Ovary (tissue), 7 donors: ENCODE measurements at regions not wholly inside any gene's neighbourhood (a gene's known extent, or its start where the extent isn't known, plus 50 kb on each side); places are given as distances from the start of the nearest gene placed in this dataset.
"Not testable (repeated sequence)": the region's sequence is repeated elsewhere in the genome, so short reads cannot be mapped to it uniquely, and the experiment has no call there.

Experiments
- DNase-seq, 5 donors: peaks; one replicate each; pipeline ENCODE4 v3.0.0-alpha.2; 2019 to 2020
- H3K27ac ChIP-seq, 2 donors: fragments of 200-600 bp; one replicate each; pipeline versions ENCODE4 v1.5.1 to v1.8.0; 2019 to 2022
- H3K27me3 ChIP-seq: fragments of 200-600 bp; one replicate; pipeline ENCODE4 v1.8.0; 2022
- H3K36me3 ChIP-seq: fragments of 200-600 bp; sonication (generic); one replicate; pipeline ENCODE4 v1.5.1; 2019
- H3K4me1 ChIP-seq: one replicate; pipeline ENCODE4 v1.8.1; 2013; ENCODE audit warnings: mild to moderate bottlenecking, moderate library complexity; ENCODE audit not compliant: insufficient read depth
- H3K4me3 ChIP-seq: fragments of 200-600 bp; sonication (generic); one replicate; pipeline ENCODE4 v1.5.1; 2017
- H3K9me3 ChIP-seq, 2 donors: fragments of 200-600 bp in 1 of 2; sonication (generic) in 1 of 2; one replicate each; pipeline versions ENCODE4 v1.5.1 to v1.8.1; 2013 to 2019; ENCODE audit warnings: mild to moderate bottlenecking in 1 of 2, moderate library complexity in 1 of 2
- WGBS, 3 donors: extraction: QIAGEN DNeasy Blood & Tissue Kit in 1 of 3; methylation state at CpG; one replicate each; pipeline versions ENCODE4 v1.1.5 to v1.1.7; 2013 to 2017; 5-methylcytosine and 5-hydroxymethylcytosine counted together
- intact Hi-C, 4 donors: fragments of 100-400 bp; cut with DNase I; formaldehyde crosslinking; loops; one replicate each; pipeline versions ENCODE4 v1.11.0 to v1.15.1; 2022 to 2023
- donor health status: DM: no; HTN: no; CAD: no; lungs with moderate emphysema.
- donor health status: DM: no; HTN: no; CAD: no.
- donor health status: Bipolar disorder and iron deficiency.
- donor health status: DM: no; HTN: no; CAD: no.
- donor health status: DM: yes; HTN: yes; CAD: no.

- H3K4me1 ChIP-seq, H3K36me3 ChIP-seq, intact Hi-C loops, H3K4me3 ChIP-seq, H3K27me3 ChIP-seq, DNase-seq, H3K9me3 ChIP-seq, H3K27ac ChIP-seq: not testable (repeated sequence)
- WGBS, 3 donors = no CpG with 5 or more reads among the region's 1 CpG
These were observed 115.2 kb downstream of the FAM72B start for GRCh38 chr1:121068738-121069499.

DNA sequence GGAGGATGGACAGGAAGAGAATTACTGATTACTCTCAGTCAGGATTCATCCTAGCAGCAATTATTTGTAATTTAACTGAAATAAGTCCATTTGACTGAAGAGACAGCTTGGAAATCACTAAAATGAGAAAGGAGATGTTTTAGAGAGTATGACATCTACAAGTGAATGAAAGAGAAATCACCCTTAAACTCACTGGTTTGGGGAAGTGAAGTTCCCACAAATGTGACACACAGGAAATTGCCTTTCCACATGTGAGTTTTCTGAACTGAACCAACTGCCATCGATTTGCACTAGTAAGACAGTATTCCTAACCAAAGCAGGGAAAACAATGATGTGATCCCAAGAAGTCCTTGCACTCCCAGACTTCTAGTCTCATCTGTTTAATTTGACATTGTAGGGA, 110.3 kb downstream of the FAM72B start:
- H3K27me3 ChIP-seq, H3K27ac ChIP-seq, H3K4me3 ChIP-seq, H3K36me3 ChIP-seq, H3K9me3 ChIP-seq, H3K4me1 ChIP-seq, DNase-seq, intact Hi-C loops: not testable (repeated sequence)
- no CpG with 5 or more reads among the region's 1 CpG for WGBS, 3 donors

DNA sequence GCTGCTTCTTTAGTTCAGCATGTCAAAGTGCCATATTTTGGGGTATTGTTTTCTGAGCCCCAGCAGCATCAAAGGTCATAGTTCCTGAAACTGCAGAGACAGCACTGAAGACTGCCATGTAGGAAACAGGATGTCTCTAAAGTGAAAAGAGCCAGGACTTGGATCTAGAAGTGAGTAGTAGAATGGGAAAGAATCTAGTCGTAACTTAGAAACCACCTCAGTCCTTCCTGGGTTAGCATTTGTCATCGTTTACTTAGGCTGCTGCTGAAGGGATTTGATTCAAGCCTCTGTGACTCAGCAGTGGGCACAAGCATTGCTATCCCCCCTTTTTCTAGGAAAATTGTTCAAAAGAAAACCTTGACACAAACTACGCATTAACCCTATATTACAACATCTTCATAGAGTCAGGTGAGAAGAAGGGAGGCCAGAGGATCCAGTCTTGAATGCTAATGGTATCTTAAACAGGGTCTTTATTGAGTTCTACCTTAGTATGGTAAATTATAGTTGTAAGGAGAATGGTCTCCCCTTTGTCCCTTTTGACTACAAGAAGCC, 108.8 kb downstream of the FAM72B start:
- intact Hi-C loops, H3K27ac ChIP-seq, H3K9me3 ChIP-seq, H3K4me3 ChIP-seq, DNase-seq, H3K4me1 ChIP-seq, H3K27me3 ChIP-seq, H3K36me3 ChIP-seq: not testable (repeated sequence)
- 67 to 69% (median 67%) methylated on average over 2 to 3 of the region's 3 CpGs for WGBS, 3 donors

- H3K4me3 ChIP-seq, H3K9me3 ChIP-seq, H3K4me1 ChIP-seq, intact Hi-C loops, H3K27me3 ChIP-seq, H3K36me3 ChIP-seq, DNase-seq, H3K27ac ChIP-seq: not testable (repeated sequence)
- no CpG with 5 or more reads among the region's 1 CpG for whole genome bisulfite sequencing, 3 donors
These were observed 107.5 kb downstream of the FAM72B start for GRCh38 chr1:121076674-121077073.

DNA sequence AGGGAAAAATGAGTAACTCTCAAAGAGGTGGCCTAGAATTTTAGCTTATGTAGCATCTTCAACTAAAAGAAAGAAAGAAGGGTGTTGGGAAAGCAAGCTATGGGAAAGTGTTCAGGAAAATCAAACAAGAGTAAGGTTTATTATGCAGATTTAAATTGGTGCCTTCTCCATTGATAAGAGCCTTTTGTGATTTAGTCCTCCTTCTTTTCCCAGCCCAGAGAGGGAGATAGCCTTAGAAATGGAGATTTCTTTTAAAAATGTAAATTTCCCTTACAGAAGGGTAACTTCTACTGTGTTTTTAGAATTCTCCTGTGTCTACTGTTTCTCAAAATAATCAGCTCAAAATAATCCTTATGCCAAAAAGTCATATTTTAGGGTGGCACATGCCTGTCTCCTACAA, 104.5 kb downstream of the FAM72B start:
- intact Hi-C loops, DNase-seq: not testable (repeated sequence)

GRCh38 chr1:121080197-121080903, 103.8 kb downstream of the FAM72B start:
- H3K36me3 ChIP-seq, H3K27me3 ChIP-seq, intact Hi-C loops: not testable (repeated sequence)

More for the DNA sequence above, 104.5 kb downstream of the FAM72B start:
- H3K9me3 ChIP-seq, H3K4me3 ChIP-seq, H3K4me1 ChIP-seq, H3K27ac ChIP-seq, H3K27me3 ChIP-seq, H3K36me3 ChIP-seq: not testable (repeated sequence)

DNA sequence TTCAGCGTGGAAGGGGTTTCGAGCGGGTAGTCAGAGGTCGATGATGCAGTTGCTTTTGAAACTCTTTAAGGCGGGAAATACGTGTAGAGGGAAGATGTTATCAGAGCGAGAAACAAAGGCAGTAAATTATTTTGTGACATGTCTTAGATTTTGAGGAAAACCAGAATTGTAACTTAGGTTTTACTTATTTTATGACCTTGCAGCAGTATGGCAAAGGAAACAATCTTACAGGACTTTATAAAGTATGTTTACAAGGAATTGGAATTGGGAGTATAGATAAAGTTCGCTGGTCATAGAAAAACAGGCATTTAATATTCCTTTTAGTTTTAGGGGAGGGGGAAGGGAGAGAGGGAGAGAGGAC, 103.3 kb downstream of the FAM72B start:
- WGBS, 3 donors = 32 to 48% (median 48%) methylated on average over 7 to 8 of the region's 8 CpGs

More at GRCh38 chr1:121080197-121080903, 103.8 kb downstream of the FAM72B start:
- not testable (repeated sequence) for H3K27ac ChIP-seq, DNase-seq, H3K9me3 ChIP-seq, H3K4me1 ChIP-seq, H3K4me3 ChIP-seq
- 15 to 27% (median 26%) methylated on average over 11 of the region's 11 CpGs for WGBS, 3 donors

DNA sequence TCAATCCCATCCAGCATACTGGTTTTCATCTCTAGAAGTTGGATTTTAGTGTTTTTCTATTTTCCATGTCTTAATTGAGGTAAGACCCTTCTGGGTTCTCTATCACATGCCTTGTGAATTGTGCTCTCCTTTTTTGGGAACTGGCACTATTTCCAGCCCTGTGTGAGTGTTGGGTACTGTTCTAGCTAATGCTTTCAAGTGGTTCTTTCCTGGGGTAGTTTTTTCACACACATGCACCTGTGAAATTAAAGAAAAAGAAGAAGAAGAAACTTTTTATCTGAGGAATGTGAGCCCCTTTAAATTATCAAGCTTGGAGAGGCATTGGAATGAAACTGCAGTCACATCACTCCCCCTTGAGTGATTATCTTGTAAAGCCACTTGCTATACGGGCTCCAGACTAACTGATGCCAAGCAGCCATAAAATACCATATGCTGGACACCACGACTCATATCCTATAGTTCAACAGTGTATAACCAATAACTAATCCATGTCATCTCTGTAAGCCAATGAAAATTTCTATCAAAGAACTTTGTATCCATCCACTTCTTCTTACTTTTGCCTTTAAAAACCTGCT, 102.4 kb downstream of the FAM72B start:
- H3K27ac ChIP-seq, DNase-seq, H3K9me3 ChIP-seq, H3K4me1 ChIP-seq, intact Hi-C loops, H3K27me3 ChIP-seq, H3K36me3 ChIP-seq, H3K4me3 ChIP-seq: not testable (repeated sequence)
- WGBS, 3 donors = 10 to 33% (median 19%) methylated on average over 1 to 2 of the region's 2 CpGs

More for the DNA sequence above, 103.3 kb downstream of the FAM72B start:
- H3K9me3 ChIP-seq, H3K4me3 ChIP-seq, H3K36me3 ChIP-seq, DNase-seq, H3K27ac ChIP-seq, H3K27me3 ChIP-seq, intact Hi-C loops, H3K4me1 ChIP-seq: not testable (repeated sequence)

- H3K27ac ChIP-seq, DNase-seq, intact Hi-C loops, H3K27me3 ChIP-seq, H3K4me1 ChIP-seq, H3K9me3 ChIP-seq, H3K4me3 ChIP-seq, H3K36me3 ChIP-seq: not testable (repeated sequence)
- 60 to 93% (median 82%) methylated on average over 1 of the region's 2 CpGs for WGBS, 3 donors
These were observed 101.1 kb downstream of the FAM72B start for GRCh38 chr1:121082995-121083394.

DNA sequence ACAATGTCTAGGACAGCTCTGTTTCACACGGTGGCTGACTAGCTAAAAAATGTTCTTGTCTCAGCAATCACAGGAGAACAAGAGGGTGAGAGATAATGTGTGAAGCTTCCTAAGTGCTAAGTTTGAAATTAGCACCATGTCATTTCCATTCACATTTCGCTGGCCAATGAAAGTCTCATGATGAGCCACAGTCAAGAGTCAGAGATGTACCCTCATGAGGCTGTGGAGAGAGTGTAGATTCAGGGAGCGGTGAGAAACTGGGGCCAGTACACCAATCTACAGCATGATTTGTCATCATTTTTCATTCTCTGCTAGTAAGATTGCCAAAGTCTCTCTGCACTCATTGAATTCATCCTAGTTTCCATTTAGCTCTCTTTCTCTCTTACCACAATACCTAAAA, 97.9 kb downstream of the FAM72B start:
- H3K27me3 ChIP-seq, H3K36me3 ChIP-seq, H3K9me3 ChIP-seq, H3K27ac ChIP-seq, H3K4me3 ChIP-seq, DNase-seq, H3K4me1 ChIP-seq, intact Hi-C loops: not testable (repeated sequence)
- WGBS, 3 donors = 66 to 76% (median 71%) methylated on average over 2 to 3 of the region's 3 CpGs

- H3K27ac ChIP-seq, DNase-seq, H3K4me1 ChIP-seq, intact Hi-C loops, H3K9me3 ChIP-seq, H3K4me3 ChIP-seq, H3K27me3 ChIP-seq, H3K36me3 ChIP-seq: not testable (repeated sequence)
These were observed 96.9 kb downstream of the FAM72B start for GRCh38 chr1:121087221-121087620.

DNA sequence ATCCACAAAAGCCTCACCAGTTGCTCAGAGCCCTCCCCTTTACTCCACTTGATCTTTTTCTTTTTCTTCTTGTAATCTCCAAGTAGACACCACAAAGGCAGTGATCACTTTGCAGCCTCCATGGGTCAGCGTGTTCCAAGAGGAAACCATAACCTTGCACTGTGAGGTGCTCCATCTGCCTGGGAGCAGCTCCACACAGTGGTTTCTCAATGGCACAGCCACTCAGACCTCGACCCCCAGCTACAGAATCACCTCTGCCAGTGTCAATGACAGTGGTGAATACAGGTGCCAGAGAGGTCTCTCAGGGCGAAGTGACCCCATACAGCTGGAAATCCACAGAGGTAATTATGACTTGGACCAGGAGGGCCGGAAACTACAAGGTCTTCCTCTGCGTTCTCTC, 95.6 kb downstream of the FAM72B start:
- H3K36me3 ChIP-seq = not testable (repeated sequence)
- WGBS, 3 donors = 56 to 81% (median 60%) methylated on average over 2 of the region's 5 CpGs

More for the DNA sequence above, 95.6 kb downstream of the FAM72B start:
- H3K4me1 ChIP-seq, H3K9me3 ChIP-seq, H3K27me3 ChIP-seq, intact Hi-C loops, H3K4me3 ChIP-seq, H3K27ac ChIP-seq, DNase-seq: not testable (repeated sequence)
